ENCODE measurements at regions not wholly inside any gene's neighbourhood (a gene's known extent, or its start where the extent isn't known, plus 50 kb on each side); places are given as distances from the start of the nearest gene placed in this dataset.

GRCh38 chr3:177596248-177596815 lies 399.1 kb upstream of the TBL1XR1 start:
- TF ChIP-seq, protein P1, sequence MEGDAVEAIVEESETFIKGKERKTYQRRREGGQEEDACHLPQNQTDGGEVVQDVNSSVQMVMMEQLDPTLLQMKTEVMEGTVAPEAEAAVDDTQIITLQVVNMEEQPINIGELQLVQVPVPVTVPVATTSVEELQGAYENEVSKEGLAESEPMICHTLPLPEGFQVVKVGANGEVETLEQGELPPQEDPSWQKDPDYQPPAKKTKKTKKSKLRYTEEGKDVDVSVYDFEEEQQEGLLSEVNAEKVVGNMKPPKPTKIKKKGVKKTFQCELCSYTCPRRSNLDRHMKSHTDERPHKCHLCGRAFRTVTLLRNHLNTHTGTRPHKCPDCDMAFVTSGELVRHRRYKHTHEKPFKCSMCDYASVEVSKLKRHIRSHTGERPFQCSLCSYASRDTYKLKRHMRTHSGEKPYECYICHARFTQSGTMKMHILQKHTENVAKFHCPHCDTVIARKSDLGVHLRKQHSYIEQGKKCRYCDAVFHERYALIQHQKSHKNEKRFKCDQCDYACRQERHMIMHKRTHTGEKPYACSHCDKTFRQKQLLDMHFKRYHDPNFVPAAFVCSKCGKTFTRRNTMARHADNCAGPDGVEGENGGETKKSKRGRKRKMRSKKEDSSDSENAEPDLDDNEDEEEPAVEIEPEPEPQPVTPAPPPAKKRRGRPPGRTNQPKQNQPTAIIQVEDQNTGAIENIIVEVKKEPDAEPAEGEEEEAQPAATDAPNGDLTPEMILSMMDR (IDR thresholded peaks at IDR 0.05), result no peak
- TF ChIP-seq EZH2 (IDR thresholded peaks at IDR 0.05; ENCODE audit: borderline replicate concordance, insufficient read depth, low read depth, low read length, poor library complexity, severe bottlenecking), result no peak
